ENCODE measurements at regions not wholly inside any gene's neighbourhood (a gene's known extent, or its start where the extent isn't known, plus 50 kb on each side); places are given as distances from the start of the nearest gene placed in this dataset.

DNA sequence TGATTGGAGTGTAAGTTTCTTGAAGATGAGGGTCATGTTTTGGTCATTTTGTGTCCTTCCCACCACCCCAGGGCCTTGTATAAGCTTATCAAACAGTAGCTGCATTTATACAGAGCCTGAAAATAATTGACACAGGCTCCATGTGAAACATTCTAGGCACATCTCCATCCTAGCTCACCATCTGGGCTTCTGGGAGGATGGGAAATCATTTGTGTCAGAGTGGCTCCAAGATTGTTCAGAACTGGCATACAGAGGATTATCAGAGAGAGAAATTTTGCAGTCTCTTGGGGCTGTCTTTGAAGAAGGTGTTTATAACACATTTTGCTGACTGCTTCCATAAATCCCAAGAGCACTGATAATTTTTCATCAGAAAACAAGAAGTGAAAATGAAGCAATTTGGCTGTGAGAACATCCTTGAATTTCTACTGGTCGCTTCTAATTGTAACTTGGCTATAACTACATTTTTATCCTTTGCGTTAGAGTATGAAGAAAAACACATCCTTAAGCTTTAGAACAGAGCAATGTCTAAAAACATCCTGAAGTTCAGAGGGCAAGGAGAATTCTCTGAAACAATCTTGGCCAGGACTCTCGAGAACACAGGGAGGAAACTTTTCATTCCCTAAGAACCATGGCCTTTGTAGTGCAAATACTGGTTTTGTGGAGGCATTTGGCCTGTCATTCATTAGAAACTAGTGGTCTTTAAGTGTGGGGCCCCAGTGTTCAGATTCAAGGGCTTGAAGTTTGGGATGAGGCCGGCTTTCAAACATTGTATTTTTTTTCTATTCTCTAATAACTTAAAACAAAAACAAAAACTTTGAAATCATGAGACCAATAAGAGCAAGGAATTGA lies 151.1 kb downstream of the DACT1 start (continued):
- TF ChIP-seq SMAD9 (CRISPR knock-in tag; IDR thresholded peaks at IDR 0.05) (no peak), GFI1 (CRISPR knock-in tag; IDR thresholded peaks at IDR 0.05; ENCODE audit: borderline replicate concordance) (no peak)

DNA sequence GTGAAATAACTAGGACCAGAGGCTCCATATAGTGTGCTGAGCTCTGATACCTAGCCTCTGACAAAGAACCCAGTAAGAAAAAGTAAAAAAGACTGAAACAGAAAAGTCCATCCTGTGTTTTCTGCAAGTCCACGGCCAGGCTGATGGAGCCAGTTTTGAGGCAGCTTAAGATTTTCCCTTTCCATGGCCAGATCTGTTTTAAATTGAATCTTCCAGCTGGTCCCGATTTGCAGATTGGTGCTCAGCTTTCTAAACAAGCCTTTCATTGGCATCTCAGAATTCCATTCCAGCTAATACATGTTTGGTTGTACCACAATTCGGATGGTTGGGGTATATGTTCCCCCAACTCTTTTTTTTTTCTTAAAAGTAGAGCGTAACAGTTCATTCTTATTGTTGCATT lies 152.0 kb downstream of the DACT1 start:
- ATAC-seq: no peak
- POLR2A ChIA-PET: no interaction called here
- no peak for DNase-seq (ENCODE audit: low spot score)
- no peaks in the 10 kb centered on the region for H3K4me1 ChIP-seq (ENCODE audit: insufficient read depth, low read length)
- no peak overlapping the region for H3K4me2 ChIP-seq (ENCODE audit: low read depth, low read length)
- H4K20me1 ChIP-seq (ENCODE audit: insufficient read depth, low read length): no peaks in the 10 kb centered on the region
- no peak overlapping the region for H3K27ac ChIP-seq (ENCODE audit: extremely low read length, insufficient read depth, low read length)
- 22% methylated on average over 4 of the region's 4 CpGs for WGBS (ENCODE audit: low lambda C conversion rate)
- no peak overlapping the region for H3K4me3 ChIP-seq (replicated peaks in 1 of 3; ENCODE audit: insufficient read depth in 1 of 3, low read depth in 2 of 3, low read length in 3 of 3)
- H3K9ac ChIP-seq (ENCODE audit: insufficient read depth, low read depth, low read length): no peak overlapping the region
- in situ Hi-C loops (cut with HindIII; ENCODE audit: extremely low pct_ligation_motif_present, low pct_unique_long_range_greater_than_20kb) (no loop called here), intact Hi-C loops (cut with micrococcal nuclease; ENCODE audit: unreplicated experiment) (no loop called here)
- H3K9me3 ChIP-seq (ENCODE audit: low read length): no peaks in the 10 kb centered on the region
- no peaks in the 10 kb centered on the region for H3K36me3 ChIP-seq (replicated peaks in 1 of 2; ENCODE audit: control insufficient read depth in 1 of 2, insufficient read depth in 2 of 2, low read length in 2 of 2)
- BruUV-seq (replicated peaks): no TSS peak
- CTCF ChIA-PET (ENCODE audit: low intra/inter-chr PET ratio, low total read pairs): no interaction called here
- H3K27me3 ChIP-seq (ENCODE audit: control insufficient read depth in 1 of 2, insufficient read depth in 2 of 2, low read length in 2 of 2): no peaks in the 10 kb centered on the region
- no peak for FAIRE-seq
- no peak overlapping the region for H2AFZ ChIP-seq (ENCODE audit: low read length)
- TF ChIP-seq ARNT2 (CRISPR knock-in tag; IDR thresholded peaks at IDR 0.05; ENCODE audit: low read depth) (no peak), ZNF761 (CRISPR knock-in tag; conservative IDR thresholded peaks at IDR 0.05) (no peak)
- H3K79me2 ChIP-seq (ENCODE audit: insufficient read depth, low read length): no peaks in the 10 kb centered on the region

DNA sequence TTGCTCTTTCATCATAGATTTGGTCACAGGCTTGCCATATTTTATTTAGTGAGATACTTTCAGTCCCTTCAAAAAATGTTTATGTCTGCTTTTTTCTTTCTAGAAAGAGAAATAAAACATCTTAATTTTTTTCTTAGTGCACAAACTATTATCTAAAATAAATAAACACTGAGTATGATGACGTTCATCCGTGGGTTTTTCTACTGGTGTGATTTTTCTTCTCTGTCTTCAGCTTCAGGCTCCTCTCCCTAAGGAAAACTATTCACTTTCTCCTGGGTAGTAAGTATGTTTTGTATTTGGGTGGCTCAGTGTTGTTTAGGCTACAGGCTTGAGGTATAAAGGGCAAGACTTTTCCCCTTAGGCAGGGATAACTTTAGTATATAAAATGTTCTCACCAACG lies 154.7 kb downstream of the DACT1 start:
- Histone ChIP-seq H3K36me3 (replicated peaks in 1 of 2; ENCODE audit: control insufficient read depth in 1 of 2, insufficient read depth in 2 of 2, low read length in 2 of 2) (no peaks in the 10 kb centered on the region), H3K4me3 (replicated peaks in 1 of 3; ENCODE audit: insufficient read depth in 1 of 3, low read depth in 2 of 3, low read length in 3 of 3) (no peak overlapping the region), H3K79me2 (ENCODE audit: insufficient read depth, low read length) (no peaks in the 10 kb centered on the region), H3K27me3 (ENCODE audit: control insufficient read depth in 1 of 2, insufficient read depth in 2 of 2, low read length in 2 of 2) (no peaks in the 10 kb centered on the region), H3K4me2 (ENCODE audit: low read depth, low read length) (no peak overlapping the region), H3K4me1 (ENCODE audit: insufficient read depth, low read length) (no peaks in the 10 kb centered on the region), H2AFZ (ENCODE audit: low read length) (no peak overlapping the region), H3K27ac (ENCODE audit: extremely low read length, insufficient read depth, low read length) (no peak overlapping the region), H3K9me3 (ENCODE audit: low read length) (no peaks in the 10 kb centered on the region), H3K9ac (ENCODE audit: insufficient read depth, low read depth, low read length) (no peak overlapping the region), H4K20me1 (ENCODE audit: insufficient read depth, low read length) (no peaks in the 10 kb centered on the region)
- ATAC-seq (no peak), FAIRE-seq (no peak), DNase-seq (ENCODE audit: low spot score) (no peak)
- no TSS peak for BruUV-seq (replicated peaks)
- intact Hi-C loops (cut with micrococcal nuclease; ENCODE audit: unreplicated experiment) (no loop called here), in situ Hi-C loops (cut with HindIII; ENCODE audit: extremely low pct_ligation_motif_present, low pct_unique_long_range_greater_than_20kb) (no loop called here)
- 0% methylated on average over 3 of the region's 3 CpGs for WGBS (ENCODE audit: low lambda C conversion rate)
- CTCF ChIA-PET (ENCODE audit: low intra/inter-chr PET ratio, low total read pairs): no interaction called here
- POLR2A ChIA-PET: no interaction called here
- TF ChIP-seq ZNF777 (CRISPR knock-in tag; IDR thresholded peaks at IDR 0.05) (no peak), KLF6 (CRISPR knock-in tag; IDR thresholded peaks at IDR 0.05) (no peak), RAD51 (IDR thresholded peaks at IDR 0.05; ENCODE audit: borderline replicate concordance) (no peak), KLF16 (CRISPR knock-in tag; IDR thresholded peaks at IDR 0.05) (no peak), MZF1 (CRISPR knock-in tag; IDR thresholded peaks at IDR 0.05; ENCODE audit: borderline replicate concordance) (no peak), ZNF605 (CRISPR knock-in tag; IDR thresholded peaks at IDR 0.05) (no peak)

Data from HepG2 (cell line).